ENCODE measurements at regions not wholly inside any gene's neighbourhood (a gene's known extent, or its start where the extent isn't known, plus 50 kb on each side); places are given as distances from the start of the nearest gene placed in this dataset.

GRCh38 chr20:9940329-9940728, 94.5 kb upstream of the ANKEF1 start:
- TF ChIP-seq CTCF (IDR thresholded peaks at IDR 0.05): no peak
- 71 to 80% (median 79%) methylated on average over 2 of the region's 2 CpGs for WGBS, 3 donors
- intact Hi-C loops (cut with DNase I): no loop called here
- H3K27ac ChIP-seq: no peak overlapping the region
- DNase-seq: no peak
- H3K4me3 ChIP-seq: no peak overlapping the region
- H3K36me3 ChIP-seq (ENCODE audit: insufficient read depth in 1 of 2, low read depth in 1 of 2): no peaks in the 10 kb centered on the region
- no peaks in the 10 kb centered on the region for H3K27me3 ChIP-seq (ENCODE audit: insufficient read depth in 3 of 3, low read length in 2 of 3)
- H3K4me1 ChIP-seq: no peaks in the 10 kb centered on the region
- ATAC-seq: no peak
- H3K9me3 ChIP-seq: no peaks in the 10 kb centered on the region

GRCh38 chr20:9939231-9939630, 95.6 kb upstream of the ANKEF1 start:
- Histone ChIP-seq H3K27me3 (ENCODE audit: insufficient read depth in 3 of 3, low read length in 2 of 3) (no peaks in the 10 kb centered on the region), H3K4me1 (no peaks in the 10 kb centered on the region), H3K27ac (no peak overlapping the region), H3K4me3 (no peak overlapping the region), H3K9me3 (no peaks in the 10 kb centered on the region), H3K36me3 (ENCODE audit: insufficient read depth in 1 of 2, low read depth in 1 of 2) (no peaks in the 10 kb centered on the region)
- no peak for DNase-seq
- no peak for TF ChIP-seq CTCF (IDR thresholded peaks at IDR 0.05)
- WGBS, 3 donors: 70 to 85% (median 77%) methylated on average over 2 of the region's 2 CpGs
- ATAC-seq: no peak
- intact Hi-C loops (cut with DNase I): no loop called here

GRCh38 chr20:9935285-9935684, 96.4 kb upstream of the PAK5 start:
- Histone ChIP-seq H3K4me1 (no peaks in the 10 kb centered on the region), H3K9me3 (no peaks in the 10 kb centered on the region), H3K27me3 (ENCODE audit: insufficient read depth in 3 of 3, low read length in 2 of 3) (no peaks in the 10 kb centered on the region), H3K27ac (no peak overlapping the region), H3K4me3 (no peak overlapping the region), H3K36me3 (ENCODE audit: insufficient read depth in 1 of 2, low read depth in 1 of 2) (no peaks in the 10 kb centered on the region)
- DNase-seq (no peak), ATAC-seq (no peak)
- no peak for TF ChIP-seq CTCF (IDR thresholded peaks at IDR 0.05)
- intact Hi-C loops (cut with DNase I): no loop called here

GRCh38 chr20:9930142-9930541, 91.3 kb upstream of the PAK5 start:
- Histone ChIP-seq H3K4me1 (no peaks in the 10 kb centered on the region), H3K27me3 (ENCODE audit: insufficient read depth in 3 of 3, low read length in 2 of 3) (no peaks in the 10 kb centered on the region), H3K36me3 (ENCODE audit: insufficient read depth in 1 of 2, low read depth in 1 of 2) (no peaks in the 10 kb centered on the region), H3K27ac (no peak overlapping the region), H3K9me3 (no peaks in the 10 kb centered on the region), H3K4me3 (no peak overlapping the region)
- ATAC-seq (no peak), DNase-seq (no peak)
- intact Hi-C loops (cut with DNase I): no loop called here
- 75 to 77% (median 77%) methylated on average over 4 of the region's 4 CpGs for WGBS, 3 donors
- no peak for TF ChIP-seq CTCF (IDR thresholded peaks at IDR 0.05)

- Histone ChIP-seq H3K4me3 (no peak overlapping the region), H3K27me3 (ENCODE audit: insufficient read depth in 3 of 3, low read length in 2 of 3) (no peaks in the 10 kb centered on the region), H3K27ac (no peak overlapping the region), H3K9me3 (no peaks in the 10 kb centered on the region), H3K36me3 (ENCODE audit: insufficient read depth in 1 of 2, low read depth in 1 of 2) (no peaks in the 10 kb centered on the region), H3K4me1 (no peaks in the 10 kb centered on the region)
- ATAC-seq: no peak
- TF ChIP-seq CTCF (IDR thresholded peaks at IDR 0.05): no peak
- DNase-seq: no peak
- intact Hi-C loops (cut with DNase I): no loop called here
- WGBS, 3 donors: 89 to 96% (median 95%) methylated on average over 1 of the region's 1 CpG
These were observed 90.1 kb upstream of the PAK5 start for GRCh38 chr20:9928955-9929354.

Measured in psoas muscle (tissue), 7 donors.